Trophoblast cell (in vitro differentiated cells and primary cell): ENCODE measurements at regions not wholly inside any gene's neighbourhood (a gene's known extent, or its start where the extent isn't known, plus 50 kb on each side); places are given as distances from the start of the nearest gene placed in this dataset.

ENCODE experiments used
- DNase-seq, 2 donors: peaks; one replicate each; pipeline ENCODE4 v3.0.0-alpha.2; 2016
- H2AFZ ChIP-seq: 2 replicates; pipeline ENCODE4 v1.6.1; 2013; ENCODE audit warnings: low read length, moderate library complexity, mild to moderate bottlenecking; ENCODE audit not compliant: insufficient read depth, poor library complexity
- H2AK5ac ChIP-seq: 2 replicates; pipeline ENCODE4 v1.6.1; 2013; ENCODE audit warnings: mild to moderate bottlenecking, low read length
- H2BK120ac ChIP-seq: 2 replicates; pipeline ENCODE4 v1.6.1; 2013; ENCODE audit warnings: low read length, mild to moderate bottlenecking, moderate library complexity; ENCODE audit not compliant: insufficient read depth, poor library complexity
- H2BK12ac ChIP-seq: 2 replicates; pipeline ENCODE4 v1.6.1; 2013; ENCODE audit warnings: mild to moderate bottlenecking, low read length, moderate library complexity
- H2BK5ac ChIP-seq: 2 replicates; pipeline ENCODE4 v1.6.1; 2013; ENCODE audit warnings: low read length, low read depth, moderate library complexity, mild to moderate bottlenecking; ENCODE audit not compliant: poor library complexity
- H3K14ac ChIP-seq: 2 replicates; pipeline ENCODE4 v1.6.1; 2013; ENCODE audit warnings: mild to moderate bottlenecking, low read length
- H3K18ac ChIP-seq: 2 replicates; pipeline ENCODE4 v1.6.1; 2013; ENCODE audit warnings: mild to moderate bottlenecking, low read length
- H3K23ac ChIP-seq: 2 replicates; pipeline ENCODE4 v1.6.1; 2013; ENCODE audit warnings: low read length
- H3K27ac ChIP-seq: 2 replicates; pipeline ENCODE4 v1.5.1; 2013; ENCODE audit warnings: low read depth, mild to moderate bottlenecking, inconsistent platforms, low read length, moderate library complexity
- H3K27me3 ChIP-seq: 2 replicates; pipeline ENCODE4 v1.6.1; 2013; ENCODE audit warnings: inconsistent platforms, mild to moderate bottlenecking, low read length, moderate library complexity; ENCODE audit not compliant: insufficient read depth
- H3K36me3 ChIP-seq, 2 experiments: 1 replicate in 1 of 2; 2 replicates in 1 of 2; pipeline ENCODE4 v1.6.1; 2013; ENCODE audit warnings: low read length in 2 of 2, mild to moderate bottlenecking in 2 of 2, moderate library complexity in 1 of 2; ENCODE audit not compliant: insufficient read depth in 2 of 2, control insufficient read depth in 1 of 2
- H3K4ac ChIP-seq: 2 replicates; pipeline ENCODE4 v1.6.1; 2013; ENCODE audit warnings: low read depth, mild to moderate bottlenecking, low read length, moderate library complexity
- H3K4me1 ChIP-seq, 2 experiments: 1 replicate in 1 of 2; 2 replicates in 1 of 2; pipeline ENCODE4 v1.6.1; 2013; ENCODE audit warnings: low read length in 2 of 2, mild to moderate bottlenecking in 2 of 2, moderate library complexity in 1 of 2; ENCODE audit not compliant: insufficient read depth in 2 of 2, control insufficient read depth in 1 of 2
- H3K4me2 ChIP-seq: 2 replicates; pipeline ENCODE4 v1.6.1; 2013; ENCODE audit warnings: inconsistent platforms, mild to moderate bottlenecking, low read length, moderate library complexity
- H3K4me3 ChIP-seq: 2 replicates; pipeline ENCODE4 v1.5.1; 2013; ENCODE audit warnings: mild to moderate bottlenecking, low read depth, low read length, inconsistent platforms
- H3K79me1 ChIP-seq: one replicate; pipeline ENCODE4 v1.6.1; 2013; ENCODE audit warnings: low read length
- H3K79me2 ChIP-seq: 2 replicates; pipeline ENCODE4 v1.6.1; 2013; ENCODE audit warnings: low read length, mild to moderate bottlenecking; ENCODE audit not compliant: control insufficient read depth, insufficient read depth, poor library complexity
- H3K9ac ChIP-seq: 2 replicates; pipeline ENCODE4 v1.6.1; 2013; ENCODE audit warnings: mild to moderate bottlenecking, low read length
- H3K9me3 ChIP-seq: 2 replicates; pipeline ENCODE4 v1.6.1; 2013; ENCODE audit warnings: low read depth, mild to moderate bottlenecking, control low read depth, inconsistent platforms, low read length; ENCODE audit not compliant: insufficient read depth
- H4K12ac ChIP-seq: 2 replicates; pipeline ENCODE4 v1.6.1; 2013; ENCODE audit warnings: low read depth, mild to moderate bottlenecking, low read length, moderate library complexity
- H4K8ac ChIP-seq: 2 replicates; pipeline ENCODE4 v1.6.1; 2013; ENCODE audit warnings: low read depth, mild to moderate bottlenecking, low read length, moderate library complexity
- H4K91ac ChIP-seq: one replicate; pipeline ENCODE4 v1.6.1; 2013; ENCODE audit warnings: low read depth, mild to moderate bottlenecking, low read length, moderate library complexity
- WGBS: extraction: QIAGEN DNeasy Blood & Tissue Kit; methylation state at CpG from one replicate; pipeline ENCODE4 v1.1.7; 2013; ENCODE audit warnings: missing lambda C conversion rate; ENCODE audit not compliant: insufficient read length, insufficient coverage; ENCODE audit errors: extremely low coverage; 5-methylcytosine and 5-hydroxymethylcytosine counted together

- H3K4ac ChIP-seq = no peak overlapping the region
- H4K12ac ChIP-seq = no peak overlapping the region
- no peak overlapping the region for H3K18ac ChIP-seq
- H3K79me1 ChIP-seq = no peaks in the 10 kb centered on the region
- H3K27me3 ChIP-seq = no peaks in the 10 kb centered on the region
- no peak overlapping the region for H4K8ac ChIP-seq
- H3K4me3 ChIP-seq = no peak overlapping the region
- no peaks in the 10 kb centered on the region for H3K36me3 ChIP-seq
- H2AK5ac ChIP-seq = no peak overlapping the region
- no peak overlapping the region for H4K91ac ChIP-seq
- H3K23ac ChIP-seq = no peak overlapping the region
- H3K4me2 ChIP-seq = no peak overlapping the region
- H3K27ac ChIP-seq = no peak overlapping the region
- H3K4me1 ChIP-seq = no peaks in the 10 kb centered on the region
- H3K79me2 ChIP-seq = no peaks in the 10 kb centered on the region
- H2BK5ac ChIP-seq = no peak overlapping the region
- WGBS = no CpG with 5 or more reads among the region's 9 CpGs
- no peak overlapping the region for H3K9ac ChIP-seq
- no peak overlapping the region for H3K14ac ChIP-seq
- no peak overlapping the region for H2BK120ac ChIP-seq
- no peaks in the 10 kb centered on the region for H3K9me3 ChIP-seq
- no peak overlapping the region for H2AFZ ChIP-seq
- no peak overlapping the region for H2BK12ac ChIP-seq
- no peak for DNase-seq
Measured at GRCh38 chr9:16105168-16106020, 552.6 kb downstream of the CCDC171 start.

- no peak overlapping the region for H3K4me2 ChIP-seq
- DNase-seq = no peak
- no peak overlapping the region for H2BK12ac ChIP-seq
- no peaks in the 10 kb centered on the region for H3K27me3 ChIP-seq
- no peaks in the 10 kb centered on the region for H3K9me3 ChIP-seq
- H2BK120ac ChIP-seq = no peak overlapping the region
- no CpG with 5 or more reads among the region's 9 CpGs for whole genome bisulfite sequencing
- no peak overlapping the region for H4K8ac ChIP-seq
- no peak overlapping the region for H3K23ac ChIP-seq
- H3K4me3 ChIP-seq = no peak overlapping the region
- no peak overlapping the region for H3K18ac ChIP-seq
- no peaks in the 10 kb centered on the region for H3K36me3 ChIP-seq
- H4K91ac ChIP-seq = no peak overlapping the region
- H3K79me1 ChIP-seq = no peaks in the 10 kb centered on the region
- H3K14ac ChIP-seq = no peak overlapping the region
- no peak overlapping the region for H3K27ac ChIP-seq
- H3K9ac ChIP-seq = no peak overlapping the region
- no peak overlapping the region for H2BK5ac ChIP-seq
- no peak overlapping the region for H3K4ac ChIP-seq
- no peak overlapping the region for H2AK5ac ChIP-seq
- H3K4me1 ChIP-seq = no peaks in the 10 kb centered on the region
- H2AFZ ChIP-seq = no peak overlapping the region
- H3K79me2 ChIP-seq = no peaks in the 10 kb centered on the region
- no peak overlapping the region for H4K12ac ChIP-seq
Measured at GRCh38 chr9:16106021-16106571, 553.3 kb downstream of the CCDC171 start.

- H3K14ac ChIP-seq = no peak overlapping the region
- H3K23ac ChIP-seq = no peak overlapping the region
- no peaks in the 10 kb centered on the region for H3K4me1 ChIP-seq
- H3K9ac ChIP-seq = no peak overlapping the region
- no peaks in the 10 kb centered on the region for H3K27me3 ChIP-seq
- no peaks in the 10 kb centered on the region for H3K9me3 ChIP-seq
- H4K12ac ChIP-seq = no peak overlapping the region
- H3K4me3 ChIP-seq = no peak overlapping the region
- H3K4ac ChIP-seq = no peak overlapping the region
- H4K8ac ChIP-seq = no peak overlapping the region
- no peak overlapping the region for H2BK12ac ChIP-seq
- H3K79me2 ChIP-seq = no peaks in the 10 kb centered on the region
- no peak overlapping the region for H2BK5ac ChIP-seq
- H2AK5ac ChIP-seq = no peak overlapping the region
- H3K18ac ChIP-seq = no peak overlapping the region
- H2BK120ac ChIP-seq = no peak overlapping the region
- WGBS = no CpG with 5 or more reads among the region's 6 CpGs
- no peak overlapping the region for H3K4me2 ChIP-seq
- H4K91ac ChIP-seq = no peak overlapping the region
- no peak overlapping the region for H3K27ac ChIP-seq
- H2AFZ ChIP-seq = no peak overlapping the region
- no peaks in the 10 kb centered on the region for H3K36me3 ChIP-seq
- H3K79me1 ChIP-seq = no peaks in the 10 kb centered on the region
- no peak for DNase-seq
Measured at GRCh38 chr9:16112116-16112515, 559.3 kb downstream of the CCDC171 start.

- Histone ChIP-seq H2AFZ (no peak overlapping the region), H3K27me3 (no peaks in the 10 kb centered on the region), H3K36me3 (no peaks in the 10 kb centered on the region), H3K4ac (no peak overlapping the region), H3K27ac (no peak overlapping the region), H3K14ac (no peak overlapping the region), H2AK5ac (no peak overlapping the region), H3K9me3 (peaks cover 1% of the 10 kb centered on the region), H3K79me1 (no peaks in the 10 kb centered on the region), H2BK5ac (no peak overlapping the region), H3K79me2 (no peaks in the 10 kb centered on the region), H3K4me2 (no peak overlapping the region), H3K4me3 (no peak overlapping the region), H4K8ac (no peak overlapping the region), H3K9ac (no peak overlapping the region), H2BK120ac (no peak overlapping the region), H3K18ac (no peak overlapping the region), H3K23ac (no peak overlapping the region), H2BK12ac (no peak overlapping the region), H4K12ac (no peak overlapping the region), H3K4me1 (peaks cover 4 to 8% of the 10 kb centered on the region in 2 experiments), H4K91ac (no peak overlapping the region)
- DNase-seq = no peak
- WGBS = no CpG with 5 or more reads among the region's 1 CpG
Measured at GRCh38 chr9:16115994-16116393, 563.2 kb downstream of the CCDC171 start.
